ENCODE measurements at regions not wholly inside any gene's neighbourhood (a gene's known extent, or its start where the extent isn't known, plus 50 kb on each side); places are given as distances from the start of the nearest gene placed in this dataset.

- TF ChIP-seq THAP12 (CRISPR knock-in tag; IDR thresholded peaks at IDR 0.05), result no peak
- no peak for TF ChIP-seq SLC30A9 (CRISPR knock-in tag; IDR thresholded peaks at IDR 0.05)
- TF ChIP-seq ZNF551 (CRISPR knock-in tag; IDR thresholded peaks at IDR 0.05), result no peak
- TF ChIP-seq RCOR1 (IDR thresholded peaks at IDR 0.05; ENCODE audit: borderline replicate concordance in 1 of 2, low read depth in 2 of 2, low read length in 2 of 2), result no peak
- TF ChIP-seq CSDE1 (IDR thresholded peaks at IDR 0.05), result no peak
- TF ChIP-seq FOXO4 (CRISPR knock-in tag; IDR thresholded peaks at IDR 0.05), result no peak
- TF ChIP-seq ZNF395 (CRISPR knock-in tag; IDR thresholded peaks at IDR 0.05), result no peak
- no peak for TF ChIP-seq CHD4 (IDR thresholded peaks at IDR 0.05; ENCODE audit: insufficient read depth, insufficient replicate concordance, low read depth, low read length, poor library complexity, severe bottlenecking)
- TF ChIP-seq TFAP4 (CRISPR knock-in tag; IDR thresholded peaks at IDR 0.05; ENCODE audit: borderline replicate concordance), result peak; percentile 29; the same call in 1 of the 2 replicates
- TF ChIP-seq IFI16 (CRISPR knock-in tag; IDR thresholded peaks at IDR 0.05), result no peak
- TF ChIP-seq ELK3 (CRISPR knock-in tag; IDR thresholded peaks at IDR 0.05), result no peak
- no peak for TF ChIP-seq MEF2A (IDR thresholded peaks at IDR 0.05; ENCODE audit: control insufficient read depth, low read depth, low read length)
- 0 out of 2 replicates have a peak, but pooled peaks have one; percentile 17 for TF ChIP-seq TCF3 (CRISPR knock-in tag; IDR thresholded peaks at IDR 0.05)
- no peak for TF ChIP-seq NELFE (IDR thresholded peaks at IDR 0.05; ENCODE audit: insufficient read depth, insufficient read length)
- no peak for TF ChIP-seq TCF7 (IDR thresholded peaks at IDR 0.05; ENCODE audit: borderline replicate concordance)
- no peak for TF ChIP-seq MXD1 (CRISPR knock-in tag; IDR thresholded peaks at IDR 0.05; ENCODE audit: borderline replicate concordance, poor library complexity, severe bottlenecking)
- TF ChIP-seq TGIF2 (CRISPR knock-in tag; IDR thresholded peaks at IDR 0.05), result no peak
- no peak for TF ChIP-seq DPF2 (IDR thresholded peaks at IDR 0.05)
Measured at GRCh38 chr7:131619336-131620305, 63.2 kb upstream of the PODXL start (continued).
